GM21367 (cell line): ENCODE measurements at regions not wholly inside any gene's neighbourhood (a gene's known extent, or its start where the extent isn't known, plus 50 kb on each side); places are given as distances from the start of the nearest gene placed in this dataset.
"Not testable (repeated sequence)": the region's sequence is repeated elsewhere in the genome, so short reads cannot be mapped to it uniquely, and the experiment has no call there.

Experiments
- ATAC-seq: cut with Tn5 transposase; IDR thresholded peaks from one replicate; pipeline ENCODE4 v1.9.1; 2021; ENCODE audit not compliant: unreplicated experiment

GRCh38 chr15:96122077-96123027 lies 208.1 kb upstream of the NR2F2 start:
- ATAC-seq: no peak

GRCh38 chr15:96123028-96123400 lies 207.5 kb upstream of the NR2F2 start:
- no peak for ATAC-seq

DNA sequence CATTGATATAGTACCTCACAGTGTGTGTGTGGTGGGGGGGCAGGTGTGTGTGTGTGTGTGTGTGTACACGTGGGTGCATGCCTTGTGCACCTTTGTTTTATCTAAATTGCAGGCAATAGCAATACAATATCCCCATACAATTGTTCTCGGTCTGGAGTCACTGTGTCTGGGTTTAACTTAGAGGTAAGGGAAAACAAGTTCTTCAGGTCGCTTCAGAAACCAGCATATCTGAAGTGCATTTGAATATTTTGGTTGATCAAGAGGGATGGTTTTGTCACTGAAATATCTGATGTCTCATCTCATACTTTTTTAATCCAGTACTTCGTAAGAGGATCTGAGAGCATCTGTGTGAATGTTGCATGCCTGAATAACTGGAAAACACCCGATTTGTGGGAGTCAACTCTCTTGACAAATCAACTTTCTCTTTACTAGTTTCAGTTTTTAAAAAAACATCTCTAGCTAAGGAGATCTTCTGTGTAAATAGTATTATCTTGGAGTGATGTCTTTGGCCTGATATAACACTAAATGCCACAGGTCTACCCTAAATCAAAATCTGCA lies 206.8 kb upstream of the NR2F2 start:
- no peak for ATAC-seq

DNA sequence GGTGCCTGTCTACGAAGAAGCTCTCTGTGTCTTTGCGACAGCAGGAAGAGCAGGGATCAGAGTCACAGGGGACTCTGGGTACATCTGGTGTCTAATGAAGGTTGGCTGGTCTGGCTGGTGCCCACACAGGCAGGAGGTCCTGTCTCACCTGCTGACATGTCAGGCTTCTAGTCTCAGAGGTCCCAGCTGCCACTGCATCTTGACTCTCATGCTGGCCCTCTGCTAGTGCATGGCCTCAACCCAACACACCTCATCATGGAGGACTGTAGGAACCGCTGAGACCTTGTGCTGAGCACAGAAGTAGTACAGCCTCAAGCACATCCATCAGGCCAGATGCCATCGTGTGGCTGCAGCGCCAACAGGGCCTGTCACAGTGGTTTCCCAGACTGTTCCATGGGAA lies 206.1 kb upstream of the NR2F2 start:
- ATAC-seq: no peak

- ATAC-seq: no peak
These were observed 204.6 kb upstream of the NR2F2 start for GRCh38 chr15:96125721-96126415.

DNA sequence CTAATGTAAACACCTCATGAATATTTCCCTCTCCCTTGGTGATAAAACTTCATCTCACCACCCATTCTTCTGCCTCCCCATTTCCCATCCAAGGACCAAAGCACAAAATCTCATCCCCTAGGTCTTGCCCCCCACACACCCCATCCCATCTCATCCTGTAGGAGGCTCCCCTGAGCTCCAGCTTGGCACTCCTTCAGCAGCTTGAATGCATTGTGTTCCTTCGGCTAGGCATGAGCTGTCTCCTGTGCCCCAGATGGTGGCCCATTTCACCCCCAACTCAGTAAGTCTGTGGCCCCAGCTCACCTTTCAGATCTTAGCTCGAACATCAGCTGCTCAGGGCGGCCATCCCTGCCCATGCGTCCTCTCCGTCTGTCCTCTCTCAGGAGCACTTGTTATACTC lies 203.6 kb upstream of the NR2F2 start:
- no peak for ATAC-seq

DNA sequence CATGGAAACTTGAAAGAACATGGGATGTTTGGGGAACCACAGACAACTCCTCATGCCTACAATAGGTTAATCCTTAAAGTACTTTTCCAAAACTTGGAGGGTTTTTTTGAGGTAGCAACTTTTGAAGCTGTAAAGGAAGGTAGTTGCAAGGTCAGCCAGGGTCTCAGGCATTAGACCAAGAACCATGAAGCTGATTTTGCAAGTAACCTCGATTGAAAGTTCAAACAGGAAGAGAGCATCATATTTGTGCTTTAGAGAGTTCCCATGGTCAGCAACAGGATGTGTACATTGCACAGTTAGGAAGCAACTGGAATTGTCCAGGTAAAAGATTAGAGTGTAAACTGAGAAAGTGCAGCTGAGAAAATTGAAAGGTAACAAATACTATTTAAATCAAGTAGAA lies 199.8 kb upstream of the NR2F2 start:
- ATAC-seq: no peak

DNA sequence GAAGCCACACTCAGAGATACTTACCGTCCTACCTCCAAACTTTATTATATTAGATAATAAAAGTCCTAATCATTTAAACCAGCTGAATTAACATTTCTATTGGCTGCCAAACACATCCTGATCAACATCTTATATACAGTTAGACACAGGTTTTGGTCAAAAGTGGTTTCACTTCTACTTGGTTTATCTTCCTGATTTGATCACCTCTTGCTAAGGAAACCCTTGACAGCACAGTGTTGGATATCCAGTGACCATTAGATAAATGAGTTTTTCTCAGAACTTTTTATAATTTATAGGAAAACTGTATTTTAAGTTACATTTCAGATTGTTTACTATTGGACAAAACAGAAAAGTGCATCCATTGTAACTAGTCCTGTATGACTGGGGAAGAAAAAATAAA lies 198.4 kb upstream of the NR2F2 start:
- ATAC-seq: no peak

DNA sequence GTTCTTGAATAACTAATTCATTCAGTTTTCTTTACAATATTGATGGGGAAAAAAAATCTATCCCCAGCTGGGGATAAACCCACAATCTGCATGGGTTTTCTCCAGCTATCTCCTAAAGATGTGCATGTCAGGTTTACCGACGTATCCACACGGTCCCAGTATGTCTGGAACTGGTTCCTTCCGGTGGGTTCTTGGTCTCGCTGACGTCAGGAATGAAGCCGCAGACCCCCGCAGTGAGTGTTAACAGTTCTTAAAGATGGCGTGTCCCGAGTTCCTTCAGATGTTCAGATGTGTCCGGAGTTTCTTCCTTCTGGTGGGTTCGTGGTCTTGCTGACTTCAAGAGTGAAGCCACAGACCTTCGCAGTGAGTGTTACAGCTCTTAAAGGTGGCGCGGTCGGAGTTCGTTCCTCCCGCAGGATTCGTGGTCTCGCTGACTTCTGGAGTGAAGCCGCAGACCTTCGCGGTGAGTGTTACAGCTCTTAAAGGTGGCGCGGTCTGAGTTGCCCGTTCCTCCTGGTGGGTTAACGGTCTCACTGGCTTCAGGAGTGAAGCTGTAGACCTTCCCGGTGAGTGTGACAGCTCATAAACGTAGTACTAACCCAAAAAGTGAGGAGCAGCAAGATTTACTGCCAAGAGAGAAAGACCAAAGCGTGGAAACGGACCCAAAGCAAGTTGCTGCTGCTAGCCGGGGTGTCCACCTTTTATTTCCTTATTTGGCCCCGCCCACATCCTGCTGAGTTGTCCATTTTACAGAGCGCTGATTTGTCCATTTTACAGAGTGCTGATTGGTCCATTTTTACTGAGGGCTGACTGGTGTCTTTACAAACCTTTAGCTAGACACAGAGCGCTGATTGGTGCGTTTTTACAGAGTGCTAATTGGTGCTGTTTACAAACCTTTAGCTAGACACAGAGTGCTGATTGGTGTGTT lies 195.1 kb upstream of the NR2F2 start:
- ATAC-seq: no peak

DNA sequence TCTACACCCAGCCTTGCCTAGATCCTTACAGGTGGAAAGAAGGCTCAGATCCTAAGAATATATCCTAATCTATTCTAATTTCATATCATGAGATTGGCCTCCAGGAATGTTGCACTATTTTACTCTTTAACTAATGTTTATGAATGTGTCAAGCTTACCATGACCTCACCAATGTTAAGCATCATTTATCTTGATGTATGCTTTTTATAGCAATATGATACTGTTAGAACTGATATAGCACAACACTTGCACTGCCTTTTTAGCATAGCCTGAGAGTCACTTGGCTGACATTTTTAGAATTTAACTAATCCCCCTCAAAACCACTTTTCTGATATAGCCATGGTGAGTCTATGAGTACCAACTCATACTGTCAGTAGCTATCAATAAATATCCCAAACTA lies 191.5 kb upstream of the NR2F2 start:
- ATAC-seq: no peak

DNA sequence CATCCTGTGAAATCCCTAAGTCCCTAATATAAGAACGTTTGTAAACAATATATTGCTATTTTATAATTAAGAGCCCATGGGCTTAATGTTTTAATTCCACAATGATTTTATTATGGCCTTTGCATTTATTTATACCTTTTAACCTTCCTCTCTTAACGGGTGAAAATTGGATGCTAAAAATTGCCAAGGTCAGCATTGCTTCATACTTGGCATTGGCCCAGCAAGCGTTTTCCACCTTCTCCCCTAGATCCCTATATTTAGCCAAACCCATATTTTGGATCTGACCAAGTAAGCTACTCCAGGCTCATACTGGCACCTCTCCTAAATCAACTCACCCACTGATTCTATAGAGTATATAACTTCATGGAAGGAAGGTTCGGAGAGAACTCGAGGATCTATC lies 188.0 kb upstream of the NR2F2 start:
- ATAC-seq: no peak

GRCh38 chr15:96144734-96145133 lies 185.8 kb upstream of the NR2F2 start:
- no peak for ATAC-seq

DNA sequence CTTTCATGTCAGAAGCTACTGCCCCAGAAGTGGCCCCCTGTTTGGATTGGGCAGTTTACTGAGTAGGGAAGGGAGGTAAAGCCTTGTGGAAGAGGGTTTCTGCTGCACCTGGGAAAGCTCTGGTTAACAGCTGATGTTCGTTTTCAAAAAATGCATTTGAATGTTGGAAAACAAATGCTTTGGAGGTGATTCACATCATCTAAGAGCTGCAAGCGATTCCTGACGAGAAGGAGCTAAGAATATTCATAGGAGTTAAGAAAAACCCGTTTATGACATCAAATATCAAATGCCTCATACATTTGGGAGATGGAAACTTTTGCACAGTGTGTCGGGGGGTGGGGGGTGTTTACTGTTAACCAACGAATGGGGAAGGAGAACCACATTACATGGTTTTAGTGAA lies 183.8 kb upstream of the NR2F2 start:
- ATAC-seq: no peak

DNA sequence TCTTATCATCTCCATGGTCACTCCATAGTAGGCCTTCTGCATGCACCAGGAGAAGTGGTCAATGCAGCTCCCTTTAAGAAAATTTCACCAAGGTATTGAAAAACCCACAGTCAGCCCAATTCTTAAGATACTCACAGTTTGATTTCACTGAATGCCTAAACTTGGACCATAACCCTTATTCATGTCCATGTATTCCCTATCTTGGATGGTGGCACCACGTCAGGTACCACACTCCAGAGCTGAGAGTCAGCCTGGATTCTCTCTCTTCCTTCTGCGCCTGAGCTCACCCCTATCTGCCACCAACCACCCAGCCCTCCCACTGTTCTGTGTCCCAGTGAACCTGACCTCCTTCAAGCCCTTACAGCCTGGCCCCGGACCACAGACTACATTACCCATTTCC lies 183.2 kb upstream of the NR2F2 start:
- no peak for ATAC-seq

DNA sequence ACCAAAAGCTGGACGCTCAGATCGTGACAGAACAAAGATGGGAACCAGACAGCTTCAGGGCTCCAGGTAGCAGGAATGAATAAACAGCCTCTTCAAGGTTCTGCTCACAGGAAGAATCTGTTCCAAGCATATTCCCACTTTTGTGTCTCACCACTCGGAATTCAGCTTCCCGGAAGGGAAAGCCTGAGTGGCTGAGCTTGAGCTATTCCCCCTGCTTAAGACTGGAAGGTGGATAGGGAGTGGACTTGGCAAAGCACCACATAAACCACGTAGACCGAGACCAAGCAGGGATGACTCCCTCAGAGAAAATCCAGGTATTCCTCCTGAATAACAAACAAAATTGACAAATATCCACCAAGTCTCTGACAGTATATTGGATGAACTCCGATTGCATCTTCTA lies 180.2 kb upstream of the NR2F2 start:
- ATAC-seq: no peak

- not testable (repeated sequence) for ATAC-seq
These were observed 178.8 kb upstream of the NR2F2 start for GRCh38 chr15:96151749-96152148.

DNA sequence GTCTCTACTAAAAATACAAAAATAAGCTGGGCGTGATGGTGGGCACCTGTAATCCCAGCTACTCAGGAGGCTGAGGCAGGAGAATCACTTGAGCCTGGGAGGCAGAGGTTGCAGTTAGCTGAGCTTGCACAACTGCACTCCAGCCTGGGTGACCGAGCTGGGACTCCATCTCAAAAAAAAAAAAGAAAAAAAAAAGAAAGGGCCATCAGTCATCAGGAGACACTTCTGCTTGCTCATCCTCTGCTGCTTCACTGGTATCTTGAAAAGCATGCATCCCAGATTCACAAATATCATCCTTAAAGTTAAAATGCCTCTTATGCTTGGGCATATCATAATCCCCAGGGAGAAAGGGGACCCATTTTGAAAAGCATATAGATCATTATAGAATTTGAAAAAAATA lies 176.6 kb upstream of the NR2F2 start:
- no peak for ATAC-seq

GRCh38 chr15:96158938-96159337 lies 171.6 kb upstream of the NR2F2 start:
- no peak for ATAC-seq

GRCh38 chr15:96160269-96160668 lies 170.2 kb upstream of the NR2F2 start:
- no peak for ATAC-seq

DNA sequence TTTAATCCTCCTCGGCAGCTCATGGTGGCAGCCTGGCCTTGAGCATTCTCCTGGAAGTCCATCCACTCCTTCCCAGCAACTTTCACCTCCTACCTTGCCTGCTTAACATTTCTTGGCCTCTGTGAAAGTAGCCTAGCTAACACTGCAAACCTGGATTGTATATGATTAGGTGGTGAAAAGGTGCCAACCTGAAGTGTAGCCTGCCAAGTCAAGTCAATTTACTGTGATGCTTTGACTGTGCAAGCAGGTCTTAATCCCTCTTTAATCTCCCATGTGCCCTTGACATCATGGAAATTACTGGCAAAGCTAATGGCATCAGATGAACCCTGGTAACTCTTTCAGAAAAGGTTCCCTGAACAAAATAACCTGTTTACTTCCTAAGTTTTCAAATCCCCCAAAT lies 169.7 kb upstream of the NR2F2 start:
- no peak for ATAC-seq

GRCh38 chr15:96162322-96162721 lies 168.2 kb upstream of the NR2F2 start:
- no peak for ATAC-seq
